Prostate gland (tissue), 2 donors: ENCODE measurements at regions not wholly inside any gene's neighbourhood (a gene's known extent, or its start where the extent isn't known, plus 50 kb on each side); places are given as distances from the start of the nearest gene placed in this dataset.

Experiments
- DNase-seq: peaks from one replicate; pipeline ENCODE4 v3.0.0-alpha.2; 2019; ENCODE audit warnings: low spot score
- H3K27ac ChIP-seq, 2 donors: fragments of 200-600 bp; sonication (generic); 2 replicates each; pipeline ENCODE4 v1.5.1; 2017 to 2019
- H3K27me3 ChIP-seq: fragments of 200-600 bp; sonication (generic); replicated peaks from 2 replicates; pipeline ENCODE4 v1.5.1; 2019; ENCODE audit not compliant: insufficient read depth
- H3K36me3 ChIP-seq, 2 donors: fragments of 200-600 bp; sonication (generic); 1 replicate in 1 of 2; 2 replicates in 1 of 2; pipeline versions ENCODE4 v1.5.1 to v1.8.1; 2017 to 2019
- H3K4me1 ChIP-seq: fragments of 200-600 bp; sonication (generic); replicated peaks from 2 replicates; pipeline ENCODE4 v1.5.1; 2019
- H3K4me3 ChIP-seq, 2 donors: fragments of 200-600 bp; sonication (generic); 2 replicates each; pipeline ENCODE4 v1.5.1; 2017 to 2019
- H3K9me3 ChIP-seq: fragments of 200-600 bp; sonication (generic); 2 replicates; pipeline ENCODE4 v1.5.1; 2017
- POLR2A ChIP-seq: fragments of 450-650 bp; IDR thresholded peaks from one replicate; pipeline ENCODE4 v1.6.1; 2016; ENCODE audit warnings: antibody characterized with exemption, mild to moderate bottlenecking
- POLR2AphosphoS5 ChIP-seq: sonication (generic); formaldehyde crosslinking; IDR thresholded peaks from one replicate; pipeline ENCODE4 v1.6.1; 2017; ENCODE audit warnings: antibody characterized with exemption
- WGBS: methylation state at CpG from one replicate; pipeline ENCODE4 v1.1.5; 2018; 5-methylcytosine and 5-hydroxymethylcytosine counted together
- intact Hi-C: fragments of 100-400 bp; cut with DNase I; formaldehyde crosslinking; loops from one replicate; pipeline ENCODE4 v1.14.2; 2022
- TF ChIP-seq, protein P1 (sequence below), 4 experiments: fragments of 200-600 bp in 2 of 4; fragments of 450-650 bp in 2 of 4; sonication (generic) in 2 of 4; IDR thresholded peaks; 1 replicate in 3 of 4; 2 replicates in 1 of 4; pipeline ENCODE4 v1.5.1; 2016 to 2019; ENCODE audit warnings: antibody characterized with exemption in 4 of 4, mild to moderate bottlenecking in 2 of 4, moderate library complexity in 2 of 4

DNA sequence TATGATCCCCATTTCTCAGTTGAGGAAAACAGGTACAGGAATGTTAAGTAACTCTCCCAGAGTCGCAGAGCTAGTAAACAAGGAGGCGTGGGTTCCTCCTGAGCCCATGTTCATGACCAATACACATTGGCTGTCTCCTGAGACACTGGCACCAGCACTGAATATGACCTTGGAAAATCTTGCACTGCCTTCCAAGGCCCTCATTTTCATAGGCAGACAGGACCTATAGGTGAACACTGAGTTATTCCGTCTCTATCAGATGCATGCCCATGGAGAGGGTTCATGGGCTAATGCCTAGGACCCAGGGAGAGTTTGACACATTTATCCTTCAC, 504.8 kb downstream of the RFC3 start:
- no peak for DNase-seq
- Histone ChIP-seq H3K36me3 (no peaks in the 10 kb centered on the region), H3K4me1 (no peaks in the 10 kb centered on the region), H3K9me3 (no peaks in the 10 kb centered on the region), H3K4me3 (no peak overlapping the region), H3K27ac (no peak overlapping the region), H3K27me3 (no peaks in the 10 kb centered on the region)
- 68% methylated on average over 3 of the region's 3 CpGs for WGBS
- intact Hi-C loops: no loop called here
- TF ChIP-seq POLR2A (no peak), POLR2AphosphoS5 (no peak)
- TF ChIP-seq, protein P1, sequence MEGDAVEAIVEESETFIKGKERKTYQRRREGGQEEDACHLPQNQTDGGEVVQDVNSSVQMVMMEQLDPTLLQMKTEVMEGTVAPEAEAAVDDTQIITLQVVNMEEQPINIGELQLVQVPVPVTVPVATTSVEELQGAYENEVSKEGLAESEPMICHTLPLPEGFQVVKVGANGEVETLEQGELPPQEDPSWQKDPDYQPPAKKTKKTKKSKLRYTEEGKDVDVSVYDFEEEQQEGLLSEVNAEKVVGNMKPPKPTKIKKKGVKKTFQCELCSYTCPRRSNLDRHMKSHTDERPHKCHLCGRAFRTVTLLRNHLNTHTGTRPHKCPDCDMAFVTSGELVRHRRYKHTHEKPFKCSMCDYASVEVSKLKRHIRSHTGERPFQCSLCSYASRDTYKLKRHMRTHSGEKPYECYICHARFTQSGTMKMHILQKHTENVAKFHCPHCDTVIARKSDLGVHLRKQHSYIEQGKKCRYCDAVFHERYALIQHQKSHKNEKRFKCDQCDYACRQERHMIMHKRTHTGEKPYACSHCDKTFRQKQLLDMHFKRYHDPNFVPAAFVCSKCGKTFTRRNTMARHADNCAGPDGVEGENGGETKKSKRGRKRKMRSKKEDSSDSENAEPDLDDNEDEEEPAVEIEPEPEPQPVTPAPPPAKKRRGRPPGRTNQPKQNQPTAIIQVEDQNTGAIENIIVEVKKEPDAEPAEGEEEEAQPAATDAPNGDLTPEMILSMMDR (IDR thresholded peaks at IDR 0.05): no peak

DNA sequence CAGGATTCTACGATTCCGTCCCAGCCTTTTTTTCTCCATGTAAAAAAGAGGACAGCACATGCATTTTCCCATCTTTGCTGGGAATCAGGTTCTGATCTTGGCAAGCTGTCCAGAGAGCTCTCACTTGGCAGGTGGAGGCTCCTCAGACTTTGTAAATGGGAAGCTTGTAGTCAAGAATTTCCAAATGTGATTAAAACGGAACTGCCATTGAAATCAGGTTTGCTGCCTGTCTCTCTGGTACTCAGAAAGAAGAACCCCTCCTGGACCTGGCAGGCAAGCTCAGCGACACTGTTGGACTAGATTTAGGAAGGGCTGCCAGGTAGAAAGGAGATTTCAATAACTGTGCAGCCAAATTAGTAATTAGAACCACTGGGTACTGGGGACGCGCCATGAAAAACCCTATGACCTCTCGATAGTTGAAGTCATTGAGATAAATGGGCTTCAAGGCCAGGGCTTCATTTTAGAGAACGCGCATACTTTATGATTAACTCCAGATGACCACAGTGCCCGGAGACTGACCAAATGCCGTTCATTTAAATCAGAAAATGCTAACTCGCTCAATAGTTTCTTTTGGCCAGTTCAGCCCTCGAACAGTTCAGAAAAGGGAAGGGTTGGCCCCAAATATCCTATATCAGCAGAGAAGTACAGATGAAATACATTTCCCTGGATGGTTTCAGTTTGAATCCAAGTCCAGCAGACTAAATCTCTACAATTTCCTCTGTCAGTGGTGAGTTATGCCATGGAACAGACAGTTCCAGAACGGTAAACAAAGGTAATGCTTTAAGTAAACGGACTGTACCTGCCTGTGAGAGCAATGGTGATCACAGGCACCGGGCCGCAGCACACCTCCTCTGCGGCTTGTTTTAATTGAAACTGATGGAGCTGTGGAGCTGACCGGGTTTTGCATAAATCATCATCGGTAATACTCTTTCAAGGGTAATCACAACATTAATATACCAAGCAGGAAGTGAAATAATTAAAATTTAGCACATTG, 517.4 kb downstream of the RFC3 start:
- H3K27me3 ChIP-seq: no peaks in the 10 kb centered on the region
- 76% methylated on average over 20 of the region's 20 CpGs for WGBS
- H3K9me3 ChIP-seq: no peaks in the 10 kb centered on the region
- H3K4me1 ChIP-seq: no peaks in the 10 kb centered on the region
- H3K36me3 ChIP-seq: no peaks in the 10 kb centered on the region
- peak overlapping the region; percentile 72 to 83 for H3K27ac ChIP-seq
- DNase-seq: peak; percentile 79
- no peak overlapping the region for H3K4me3 ChIP-seq
- TF ChIP-seq, protein P1 (IDR thresholded peaks at IDR 0.05): peak in 1 of 4 experiments; percentile 25
- peak; percentile 89 for TF ChIP-seq POLR2AphosphoS5
- TF ChIP-seq POLR2A: no peak
- intact Hi-C loops: no loop called here

DNA sequence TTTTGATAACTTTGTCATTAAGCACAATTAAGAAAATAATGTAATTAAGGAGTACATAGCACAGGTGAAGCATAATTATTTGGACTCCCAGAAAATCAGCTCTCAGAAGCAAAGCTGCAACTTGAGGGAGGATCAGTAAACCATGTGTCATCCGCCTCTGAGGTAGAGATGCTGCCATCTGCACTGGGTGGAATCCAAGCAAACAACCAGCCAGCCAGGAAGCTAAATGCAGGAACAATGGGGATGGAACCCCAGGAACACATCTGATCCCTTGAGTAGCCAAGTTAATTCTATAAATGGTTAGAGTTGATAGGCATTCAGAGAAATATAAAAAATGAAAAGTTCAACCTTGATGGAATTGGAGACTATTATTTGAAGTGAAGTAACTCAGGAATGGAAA, 520.2 kb downstream of the RFC3 start:
- H3K27me3 ChIP-seq: no peaks in the 10 kb centered on the region
- WGBS: 63% methylated on average over 1 of the region's 1 CpG
- intact Hi-C loops: no loop called here
- H3K4me3 ChIP-seq: no peak overlapping the region
- no peak for TF ChIP-seq POLR2A
- TF ChIP-seq, protein P1 (IDR thresholded peaks at IDR 0.05): no peak
- no peak for TF ChIP-seq POLR2AphosphoS5
- no peak overlapping the region for H3K27ac ChIP-seq
- no peaks in the 10 kb centered on the region for H3K9me3 ChIP-seq
- DNase-seq: no peak
- H3K4me1 ChIP-seq: no peaks in the 10 kb centered on the region
- H3K36me3 ChIP-seq: no peaks in the 10 kb centered on the region

DNA sequence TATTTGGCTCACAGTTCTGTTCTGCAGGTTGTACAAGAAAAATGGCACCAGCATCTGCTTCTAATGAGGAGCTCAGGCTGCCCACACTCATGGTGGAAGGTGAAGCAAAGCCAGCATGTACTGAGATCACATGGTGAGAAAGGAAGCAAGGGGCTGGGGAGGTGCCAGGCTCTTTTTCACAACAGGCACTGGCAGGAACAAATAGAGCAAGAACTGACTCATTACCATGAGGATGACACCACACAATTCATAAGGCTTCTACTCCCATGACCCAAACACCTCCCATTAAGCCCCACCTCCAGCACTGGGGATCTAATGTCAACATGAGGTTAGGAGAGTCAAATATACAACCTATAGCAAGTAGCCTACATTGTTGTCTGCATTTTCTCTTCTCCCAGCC, 522.6 kb downstream of the RFC3 start:
- no peaks in the 10 kb centered on the region for H3K9me3 ChIP-seq
- no peak for DNase-seq
- no peak overlapping the region for H3K4me3 ChIP-seq
- no peaks in the 10 kb centered on the region for H3K27me3 ChIP-seq
- no peaks in the 10 kb centered on the region for H3K36me3 ChIP-seq
- intact Hi-C loops: no loop called here
- no peaks in the 10 kb centered on the region for H3K4me1 ChIP-seq
- TF ChIP-seq, protein P1 (IDR thresholded peaks at IDR 0.05): no peak
- no peak for TF ChIP-seq POLR2A
- TF ChIP-seq POLR2AphosphoS5: no peak
- no peak overlapping the region for H3K27ac ChIP-seq

DNA sequence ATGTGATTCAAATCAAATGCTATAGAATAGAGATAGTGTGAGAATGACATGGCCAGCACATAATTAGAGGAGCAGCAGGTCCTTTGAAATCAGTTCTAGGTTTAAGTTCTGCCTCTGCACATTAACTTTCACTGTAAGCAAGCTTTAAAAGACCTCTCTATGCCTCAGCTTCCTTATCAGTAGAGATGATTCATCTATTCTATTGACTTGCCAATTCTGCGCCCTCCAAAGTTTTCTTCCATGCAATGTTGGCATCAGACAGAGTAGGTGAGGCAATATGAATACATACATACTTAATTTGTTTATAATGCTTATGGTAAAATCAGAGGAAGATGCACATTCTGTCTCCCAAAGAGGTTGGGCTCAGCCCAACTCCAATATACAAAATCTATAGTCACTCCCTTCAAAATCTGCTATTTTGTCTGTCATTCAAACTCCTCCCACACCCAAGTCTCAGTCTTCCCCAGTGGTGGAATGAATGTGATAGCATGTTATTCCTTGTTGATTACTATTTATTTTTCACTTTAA, 525.5 kb downstream of the RFC3 start:
- Histone ChIP-seq H3K4me3 (no peak overlapping the region), H3K27me3 (no peaks in the 10 kb centered on the region), H3K9me3 (no peaks in the 10 kb centered on the region), H3K4me1 (peaks cover 2% of the 10 kb centered on the region), H3K36me3 (no peaks in the 10 kb centered on the region), H3K27ac (no peak overlapping the region)
- WGBS: 92% methylated on average over 1 of the region's 1 CpG
- no peak for DNase-seq
- intact Hi-C loops: no loop called here
- TF ChIP-seq POLR2AphosphoS5 (no peak), POLR2A (no peak)
- TF ChIP-seq, protein P1 (IDR thresholded peaks at IDR 0.05): no peak
